Fibroblast of the aortic adventitia (primary cell): ENCODE measurements at regions not wholly inside any gene's neighbourhood (a gene's known extent, or its start where the extent isn't known, plus 50 kb on each side); places are given as distances from the start of the nearest gene placed in this dataset.

Source experiments
- DNase-seq: peaks from one replicate; pipeline ENCODE4 v3.0.0-alpha.2; 2010; ENCODE audit warnings: low read depth
- H3K4me3 ChIP-seq: 2 replicates; pipeline ENCODE4 v1.5.1; 2011; ENCODE audit warnings: low read depth, mild to moderate bottlenecking, control low read depth, low read length, moderate library complexity
- CTCF ChIP-seq: IDR thresholded peaks from 2 replicates; pipeline ENCODE4 v1.5.1; 2011; ENCODE audit warnings: mild to moderate bottlenecking, low read length, control low read depth, inconsistent platforms; ENCODE audit not compliant: insufficient read depth

DNA sequence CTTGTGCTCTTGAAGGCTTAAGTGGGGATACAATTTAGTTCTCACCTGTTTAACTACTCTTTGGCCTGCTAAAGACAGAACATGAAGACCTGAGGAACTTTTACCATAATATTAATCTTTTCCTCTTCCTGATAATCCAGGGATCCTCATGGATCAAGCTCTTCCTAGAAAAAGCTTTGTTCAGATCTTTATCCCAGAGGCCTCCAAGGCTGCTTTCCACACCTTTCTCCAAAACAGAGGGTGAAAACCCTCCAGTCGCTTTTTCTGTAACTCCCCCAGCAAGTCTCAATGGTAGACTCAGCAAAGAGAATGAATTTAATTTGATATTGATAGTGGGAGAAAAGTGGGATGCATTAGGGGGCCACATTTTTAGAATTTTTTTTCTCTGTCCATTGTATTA, 203.6 kb downstream of the CGGBP1 start:
- no peak for TF ChIP-seq CTCF
- H3K4me3 ChIP-seq = no peak overlapping the region

DNA sequence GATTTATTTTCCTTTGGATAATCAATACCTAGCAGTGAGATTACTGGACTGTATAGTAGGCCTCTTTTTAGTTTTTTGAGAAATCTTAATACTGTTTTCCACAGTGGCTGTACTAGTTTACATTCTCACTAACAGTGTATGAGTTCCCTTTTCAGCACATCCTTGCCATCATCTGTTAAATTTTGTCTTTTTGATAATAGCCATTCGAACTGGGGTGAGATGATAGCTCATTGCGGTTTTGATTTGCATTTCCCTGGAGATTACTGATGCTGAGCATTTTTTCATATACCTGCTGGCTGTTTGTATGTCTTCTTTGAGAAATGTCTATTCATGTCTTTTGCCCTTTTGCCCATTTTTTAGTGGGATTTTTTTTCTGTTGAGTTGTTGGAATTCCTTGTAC, 210.8 kb downstream of the CGGBP1 start:
- H3K4me3 ChIP-seq = no peak overlapping the region
- no peak for DNase-seq
- TF ChIP-seq CTCF = no peak

More for the DNA sequence above, 203.6 kb downstream of the CGGBP1 start:
- no peak for DNase-seq

GRCh38 chr3:87837076-87837475, 221.7 kb downstream of the CGGBP1 start:
- no peak overlapping the region for H3K4me3 ChIP-seq
- DNase-seq = no peak
- TF ChIP-seq CTCF = no peak

- no peak overlapping the region for H3K4me3 ChIP-seq
- no peak for TF ChIP-seq CTCF
- no peak for DNase-seq
These were observed 222.8 kb downstream of the CGGBP1 start for GRCh38 chr3:87836026-87836425.

GRCh38 chr3:87835236-87835635, 223.6 kb downstream of the CGGBP1 start:
- DNase-seq = no peak
- no peak overlapping the region for H3K4me3 ChIP-seq
- TF ChIP-seq CTCF = no peak

DNA sequence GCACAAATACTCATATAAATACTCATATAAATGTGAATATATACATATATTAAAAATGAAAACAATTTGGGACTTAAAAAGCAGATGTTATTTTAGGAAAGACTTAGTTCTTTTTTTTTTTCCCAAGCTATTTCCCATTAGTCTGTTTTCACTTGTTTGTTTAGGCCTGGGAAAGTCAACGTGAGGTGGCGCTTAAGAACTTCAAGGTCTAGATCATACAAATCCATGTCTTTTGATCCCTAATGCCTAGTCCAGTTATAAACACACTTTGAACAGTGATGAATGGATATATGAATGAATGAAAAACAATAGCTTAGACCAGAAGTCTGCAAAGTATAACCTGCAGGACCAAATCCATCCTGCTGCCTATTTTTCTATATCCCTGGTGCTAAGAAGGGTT, 224.5 kb downstream of the CGGBP1 start:
- TF ChIP-seq CTCF = no peak
- H3K4me3 ChIP-seq = no peak overlapping the region
- no peak for DNase-seq

DNA sequence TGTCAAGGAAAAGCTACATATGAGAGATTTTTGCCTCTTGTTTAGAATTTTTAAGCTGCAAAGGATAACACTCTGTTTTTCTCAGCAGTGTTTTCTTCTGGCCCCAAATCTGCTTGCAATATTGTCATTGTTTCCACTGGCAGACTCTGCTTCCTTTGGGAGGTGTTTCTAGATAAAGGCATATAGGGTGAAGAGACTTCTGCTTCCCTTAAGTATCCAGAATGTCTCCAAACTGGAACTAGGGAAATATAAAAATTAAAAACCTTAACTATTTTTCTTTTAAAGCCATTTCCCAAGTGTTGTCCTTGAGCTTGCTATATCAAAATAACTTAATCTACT, 225.8 kb downstream of the CGGBP1 start:
- no peak for TF ChIP-seq CTCF
- H3K4me3 ChIP-seq = no peak overlapping the region
- peak; percentile 64 for DNase-seq
